ENCODE measurements at regions not wholly inside any gene's neighbourhood (a gene's known extent, or its start where the extent isn't known, plus 50 kb on each side); places are given as distances from the start of the nearest gene placed in this dataset.

DNA sequence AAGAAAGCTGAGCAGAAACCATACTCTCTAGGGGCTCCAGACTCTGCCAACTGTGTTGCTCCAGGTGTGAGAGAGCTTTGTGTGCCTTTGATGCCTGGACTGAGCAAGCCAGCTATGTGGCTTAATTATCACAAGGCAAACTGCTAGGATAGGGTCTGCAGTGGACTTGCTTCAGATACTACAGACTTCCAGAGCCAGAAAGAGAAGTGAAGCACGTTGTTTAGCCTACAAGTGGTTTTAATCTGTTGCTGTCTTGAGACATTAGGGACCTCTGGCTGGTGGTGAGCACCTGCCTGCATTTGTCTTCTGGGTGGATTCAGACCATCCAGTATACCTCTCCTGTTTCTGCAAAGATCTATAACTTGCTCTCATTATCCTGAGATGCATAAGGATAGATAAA, 353.4 kb upstream of the PLXNA2 start:
- TF ChIP-seq TAF1 (IDR thresholded peaks at IDR 0.05; ENCODE audit: borderline replicate concordance, low read depth, low read length) (no peak), POLR2A (IDR thresholded peaks at IDR 0.05; ENCODE audit: low read depth, low read length) (no peak)

All from GM12892 (cell line).